Astrocyte of the hippocampus (primary cell): ENCODE measurements at regions not wholly inside any gene's neighbourhood (a gene's known extent, or its start where the extent isn't known, plus 50 kb on each side); places are given as distances from the start of the nearest gene placed in this dataset.

Experiments used
- DNase-seq: peaks from one replicate; pipeline ENCODE4 v3.0.0; 2011; ENCODE audit warnings: low read depth, low spot score

DNA sequence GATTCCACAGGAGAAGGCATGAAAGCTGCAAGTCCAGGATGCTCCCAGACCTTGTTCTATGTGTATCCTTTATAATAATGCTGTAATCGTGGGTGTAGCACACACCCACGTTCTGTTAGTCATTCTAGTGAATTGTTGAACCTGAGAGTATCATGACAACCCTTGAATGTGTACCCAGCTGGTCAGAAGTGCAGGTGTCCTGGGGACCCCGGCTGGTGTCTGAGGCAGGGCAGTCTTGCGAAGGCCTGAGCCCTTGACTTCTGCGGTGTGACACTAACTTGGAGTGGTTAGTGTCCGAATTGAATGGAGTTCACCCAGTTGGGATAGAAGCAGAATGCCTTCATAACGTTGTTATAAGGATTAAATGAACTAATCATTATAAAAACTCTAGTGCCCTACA is 218.0 kb upstream of the TNRC6C start:
- no peak for DNase-seq

GRCh38 chr17:77741109-77741508 is 217.4 kb upstream of the TNRC6C start:
- no peak for DNase-seq

GRCh38 chr17:77742579-77742978 is 215.9 kb upstream of the TNRC6C start:
- DNase-seq: no peak

GRCh38 chr17:77744066-77744988 is 214.2 kb upstream of the TNRC6C start:
- no peak for DNase-seq

GRCh38 chr17:77745702-77746101 is 212.8 kb upstream of the TNRC6C start:
- DNase-seq: no peak

DNA sequence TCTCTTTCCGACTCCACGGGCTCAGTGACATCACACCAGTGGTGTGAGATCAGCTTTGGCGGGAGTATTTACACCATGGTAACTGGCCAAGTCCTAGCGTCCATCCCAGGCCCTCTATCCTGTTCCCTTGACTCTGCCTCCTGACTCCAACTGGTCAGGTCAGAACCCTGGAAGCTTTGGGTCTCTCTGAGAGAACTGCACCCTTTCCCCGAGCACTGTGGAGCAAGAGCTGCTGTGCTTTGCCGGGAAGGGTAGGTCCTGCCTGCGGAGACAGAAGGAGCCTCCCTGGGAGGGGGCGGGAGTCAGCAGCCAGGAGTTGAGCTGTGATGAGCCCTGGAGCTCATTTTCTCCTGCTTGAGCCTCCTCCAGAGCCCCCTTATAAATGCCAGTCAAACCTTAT is 212.1 kb upstream of the TNRC6C start:
- no peak for DNase-seq

- no peak for DNase-seq
Observed at GRCh38 chr17:77746896-77747554, 211.5 kb upstream of the TNRC6C start.

DNA sequence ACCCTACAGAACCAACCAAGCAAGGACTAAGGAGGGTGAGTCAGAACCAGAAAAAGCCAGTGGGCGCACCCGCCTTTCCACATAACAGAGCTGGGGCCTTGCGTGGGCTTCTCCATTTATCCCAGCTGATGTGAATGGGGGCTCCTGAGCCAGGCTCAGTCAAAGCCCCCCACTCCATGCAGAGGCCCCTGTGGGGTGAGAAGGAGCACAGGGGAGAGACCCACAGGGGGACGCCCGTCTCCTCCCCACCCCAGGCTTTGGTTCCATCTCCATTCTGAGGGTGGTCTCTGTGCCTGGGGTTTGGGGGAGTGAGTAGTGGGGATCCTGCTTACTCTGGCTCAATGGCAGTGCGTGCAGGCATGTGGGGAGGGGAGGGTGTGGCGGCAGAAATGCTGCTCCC is 210.1 kb upstream of the TNRC6C start:
- no peak for DNase-seq

GRCh38 chr17:77749321-77749751 is 209.2 kb upstream of the TNRC6C start:
- no peak for DNase-seq

- DNase-seq: no peak
Observed at GRCh38 chr17:77749989-77750388, 208.5 kb upstream of the TNRC6C start.

DNA sequence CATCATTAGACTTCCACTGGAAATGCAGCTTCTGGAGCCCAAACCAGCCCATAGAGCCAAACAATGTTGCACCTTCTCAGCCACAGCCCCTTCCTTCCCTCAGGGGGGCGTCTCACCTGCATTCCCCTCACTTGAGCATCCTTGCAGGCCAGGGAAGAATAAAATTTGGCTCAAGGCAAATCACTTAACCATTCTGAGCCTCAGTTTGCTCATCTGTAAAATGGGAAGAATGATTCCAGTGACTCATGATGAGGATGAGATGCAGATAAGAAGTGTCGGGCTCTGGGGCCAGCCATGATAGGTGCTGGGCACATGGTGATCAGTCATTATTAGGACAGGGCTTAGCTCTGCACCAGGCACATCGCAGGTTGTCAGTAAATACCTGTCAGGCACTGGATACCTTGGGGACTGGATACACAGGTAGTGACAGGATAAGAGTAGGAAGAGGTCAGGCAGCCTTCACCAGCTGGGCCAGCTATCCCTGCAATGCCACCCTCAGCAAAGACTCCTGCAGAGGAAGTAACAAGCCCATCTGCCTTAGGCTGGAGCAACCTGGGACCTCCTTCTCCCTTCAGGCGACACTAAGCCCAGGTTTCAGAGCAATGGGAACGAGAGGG is 208.0 kb upstream of the TNRC6C start:
- DNase-seq: no peak

- no peak for DNase-seq
Observed at GRCh38 chr17:77753246-77753645, 205.3 kb upstream of the TNRC6C start.

DNA sequence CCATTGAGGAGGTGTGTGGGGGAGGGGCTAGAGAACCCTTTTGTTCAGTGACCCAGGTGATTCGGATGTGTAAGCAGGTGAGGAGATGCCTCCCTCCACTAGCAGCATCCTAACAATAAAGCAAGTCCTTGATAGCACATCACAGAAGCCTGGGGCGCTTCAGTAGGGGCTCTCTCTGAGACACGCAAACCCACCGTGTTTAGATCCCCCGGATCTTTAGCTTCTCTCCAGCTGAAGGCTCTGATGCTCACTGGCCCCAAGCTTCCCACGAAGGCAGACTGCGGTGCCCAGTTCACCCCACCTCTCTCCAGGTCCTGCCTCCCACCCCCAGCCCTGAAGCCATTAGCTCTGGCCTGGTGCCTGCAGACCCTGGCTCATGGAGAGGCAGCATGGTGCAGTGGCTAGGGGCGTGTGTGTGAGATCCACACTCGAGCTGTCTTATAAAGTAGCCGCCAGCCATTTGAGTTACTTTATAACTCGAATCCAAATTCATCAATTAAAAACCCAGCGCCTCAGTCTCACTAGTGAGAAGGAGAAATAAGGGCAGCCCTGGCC is 204.7 kb upstream of the TNRC6C start:
- DNase-seq: no peak

DNA sequence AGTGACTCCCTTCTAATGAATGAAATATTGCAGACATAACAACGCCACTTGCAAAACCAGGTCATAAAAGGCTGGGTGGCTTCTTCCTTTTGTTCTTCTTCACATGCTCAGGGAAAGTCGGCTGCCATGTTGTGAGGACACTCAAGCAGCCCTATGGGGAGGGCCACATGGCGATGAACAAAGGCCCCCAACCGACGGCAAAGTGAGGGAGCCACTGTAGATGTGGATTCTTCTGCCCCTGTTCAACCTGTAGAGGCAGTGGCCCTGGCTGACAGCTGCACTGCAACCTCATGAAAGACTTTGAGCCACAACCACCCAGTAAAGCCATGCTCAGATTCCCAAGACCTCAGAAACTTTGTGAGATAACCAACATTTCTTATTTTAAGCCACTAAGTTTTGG is 203.5 kb upstream of the TNRC6C start:
- no peak for DNase-seq

DNA sequence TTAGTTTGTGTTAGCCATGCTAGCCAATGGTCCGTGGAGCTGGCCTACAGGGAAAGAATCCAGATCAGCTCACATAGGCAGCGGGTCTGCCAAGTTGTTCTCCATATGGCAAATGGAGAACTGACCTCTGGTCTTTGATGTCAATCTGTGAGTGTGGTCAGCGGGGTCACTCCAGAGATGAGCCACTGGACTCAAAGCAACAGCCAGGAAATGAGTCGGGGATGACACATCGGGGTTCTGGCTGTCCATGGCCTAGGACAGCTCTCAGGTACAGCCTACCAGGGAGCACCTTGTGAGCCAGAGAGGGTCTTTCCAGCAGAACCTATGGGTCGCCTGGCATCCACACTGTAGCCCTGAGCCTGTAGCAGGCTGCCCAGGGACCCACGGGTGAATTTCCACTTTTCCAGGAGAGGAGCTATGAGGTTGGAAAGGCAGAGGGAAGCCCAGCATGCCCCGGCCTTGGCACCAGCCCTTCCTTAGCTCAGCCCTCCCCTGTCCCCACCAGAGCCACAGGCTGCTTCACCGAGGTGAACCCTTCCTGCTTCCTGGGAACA is 203.0 kb upstream of the TNRC6C start:
- no peak for DNase-seq

- DNase-seq: no peak
Observed at GRCh38 chr17:77756028-77756427, 202.5 kb upstream of the TNRC6C start.

DNA sequence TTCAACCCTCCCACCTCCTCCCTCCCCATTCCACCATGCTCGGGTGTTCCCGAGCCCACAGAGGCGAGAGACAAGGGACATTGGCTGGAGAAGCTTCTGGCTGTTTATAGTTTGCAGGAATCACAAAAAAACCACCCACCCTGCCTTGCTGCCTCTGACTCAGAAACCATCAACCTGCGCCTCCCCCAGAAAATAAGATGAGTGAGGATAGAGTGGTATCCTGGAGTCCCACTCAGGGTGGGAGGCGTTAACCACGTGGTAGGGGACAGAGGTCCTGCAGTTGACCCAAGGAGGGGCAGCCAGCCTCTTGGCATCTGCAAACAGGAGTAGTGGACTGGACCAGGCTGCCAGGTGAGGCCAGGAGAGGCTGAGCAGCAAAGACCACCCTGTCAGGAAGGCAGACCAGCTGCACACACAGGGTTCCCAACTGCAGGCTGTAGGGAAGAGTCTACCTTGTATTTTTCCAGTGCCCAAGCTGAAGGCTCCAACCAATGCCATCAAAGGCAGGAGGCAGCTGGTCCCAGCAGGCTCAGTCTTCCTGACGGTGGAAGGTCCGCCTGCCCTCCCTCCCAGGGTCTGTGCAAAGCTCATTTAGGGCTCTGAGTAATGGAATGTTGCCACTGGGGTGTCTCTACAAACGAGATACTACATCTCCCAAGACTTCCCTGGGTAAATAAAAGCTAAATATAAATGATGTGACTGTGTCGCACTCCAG is 201.5 kb upstream of the TNRC6C start:
- DNase-seq: no peak

DNA sequence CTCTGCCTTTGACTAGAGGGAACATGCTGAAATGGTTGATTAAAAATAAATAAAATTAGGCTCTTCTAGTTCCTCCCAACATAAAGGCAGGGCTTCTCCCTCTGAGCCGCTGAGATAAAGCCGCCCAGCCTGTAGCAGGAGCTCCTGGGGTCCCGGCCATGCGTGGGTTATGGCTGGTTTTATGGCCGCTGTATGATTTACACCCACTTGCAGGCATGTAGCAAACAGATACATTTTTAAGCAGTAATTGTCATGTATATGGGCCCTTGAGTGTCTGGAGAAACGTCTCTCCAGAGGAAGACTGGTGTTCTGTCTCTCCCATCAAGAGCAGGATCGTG is 201.0 kb upstream of the TNRC6C start:
- DNase-seq: no peak

DNA sequence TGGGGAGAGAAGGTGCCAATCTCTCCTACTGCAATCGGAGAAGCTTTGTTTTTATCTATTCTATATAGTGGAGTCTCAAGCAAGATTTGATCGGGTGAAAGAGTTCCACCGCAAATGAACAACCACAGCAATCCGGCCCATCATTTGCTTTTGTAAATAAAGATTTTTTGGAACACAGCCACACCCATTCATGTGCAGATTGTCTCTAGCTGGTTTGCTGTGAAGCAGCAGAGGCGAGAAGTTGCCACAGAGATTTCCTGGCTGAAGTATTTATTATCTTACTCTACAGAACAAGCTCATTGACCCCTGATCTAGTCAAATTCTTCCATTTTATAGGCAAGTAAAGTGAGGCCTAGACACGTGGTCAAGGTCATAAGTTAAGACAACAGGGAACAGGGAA is 195.5 kb upstream of the TNRC6C start:
- DNase-seq: no peak

- DNase-seq: no peak
Observed at GRCh38 chr17:77763575-77763974, 194.9 kb upstream of the TNRC6C start.

- no peak for DNase-seq
Observed at GRCh38 chr17:77765292-77765691, 193.2 kb upstream of the TNRC6C start.

DNA sequence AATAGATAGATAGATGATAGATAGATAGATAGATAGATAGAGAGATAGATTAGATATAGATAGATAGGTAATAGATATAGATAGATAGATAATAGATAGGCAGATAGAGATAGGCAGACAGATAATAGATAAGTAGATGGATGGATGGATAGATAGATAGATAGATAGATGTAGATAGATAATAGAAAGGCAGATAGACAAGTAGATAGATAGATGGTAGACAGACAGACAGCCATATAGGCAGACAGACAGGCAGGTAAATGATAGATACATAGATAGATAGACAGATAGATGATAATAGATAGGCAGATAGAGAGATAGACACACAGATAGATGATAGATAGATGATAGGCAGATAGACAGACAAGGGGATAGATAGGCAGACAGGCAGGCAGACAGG is 191.4 kb upstream of the TNRC6C start:
- no peak for DNase-seq
